ENCODE measurements at regions not wholly inside any gene's neighbourhood (a gene's known extent, or its start where the extent isn't known, plus 50 kb on each side); places are given as distances from the start of the nearest gene placed in this dataset.

DNA sequence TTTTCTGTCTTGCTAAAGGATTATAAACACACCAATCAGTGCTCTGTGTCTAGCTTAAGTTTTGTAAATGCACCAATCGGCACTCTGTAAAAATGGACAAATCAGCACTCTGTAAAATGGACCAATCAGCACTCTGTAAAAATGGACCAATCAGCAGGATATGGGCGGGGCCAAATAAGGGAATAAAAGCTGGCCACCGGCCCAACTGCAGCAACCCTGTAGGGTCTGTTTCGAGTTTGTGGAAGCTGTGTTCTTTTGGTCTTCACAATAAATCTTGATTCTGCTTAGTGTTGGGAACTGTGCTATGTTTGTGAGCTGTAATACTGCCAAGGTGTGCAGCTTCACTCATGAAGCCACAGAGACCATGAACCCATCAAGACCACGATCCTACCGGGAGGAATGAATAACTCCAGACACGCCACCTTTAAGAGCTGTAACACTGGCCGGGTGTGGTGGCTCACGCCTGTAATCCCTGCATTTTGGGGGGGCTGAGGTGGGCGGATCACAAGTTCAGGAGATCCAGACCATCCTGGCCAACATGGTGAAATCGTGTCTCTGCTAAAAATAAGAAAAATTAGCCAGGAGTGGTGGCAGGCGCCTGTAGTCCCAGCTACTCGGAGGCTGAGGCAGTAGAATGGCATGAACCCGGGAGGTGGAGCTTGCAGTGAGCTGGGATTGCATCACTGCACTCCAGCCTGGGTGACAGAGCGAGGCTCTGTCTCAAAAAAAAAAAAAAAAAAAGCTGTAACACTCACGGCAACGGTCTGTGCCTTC lies 133.0 kb upstream of the GDF10 start:
- peak in 1 of 2 experiments; percentile 18 for DNase-seq (ENCODE audit: low read depth in 2 of 2)

DNA sequence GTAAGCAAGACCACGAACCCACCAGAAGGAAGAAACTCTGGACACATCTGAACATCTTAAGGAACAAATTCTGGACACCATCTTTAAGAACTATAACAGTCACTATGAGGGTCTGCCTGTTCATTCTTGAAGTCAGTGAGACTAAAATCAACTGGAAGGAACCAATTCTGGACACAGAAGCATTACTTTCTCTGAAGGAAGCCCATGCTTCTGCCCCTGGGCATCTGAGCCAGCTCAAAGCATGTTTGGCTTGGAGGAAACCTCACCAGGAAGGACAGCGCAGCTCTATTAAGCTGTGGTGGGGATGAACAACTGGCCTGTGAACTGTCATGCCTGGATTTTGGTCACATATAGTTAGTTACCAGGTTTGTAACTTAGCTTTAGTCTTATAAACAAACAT lies 132.4 kb upstream of the GDF10 start:
- no peak for DNase-seq (ENCODE audit: low read depth in 2 of 2)

DNA sequence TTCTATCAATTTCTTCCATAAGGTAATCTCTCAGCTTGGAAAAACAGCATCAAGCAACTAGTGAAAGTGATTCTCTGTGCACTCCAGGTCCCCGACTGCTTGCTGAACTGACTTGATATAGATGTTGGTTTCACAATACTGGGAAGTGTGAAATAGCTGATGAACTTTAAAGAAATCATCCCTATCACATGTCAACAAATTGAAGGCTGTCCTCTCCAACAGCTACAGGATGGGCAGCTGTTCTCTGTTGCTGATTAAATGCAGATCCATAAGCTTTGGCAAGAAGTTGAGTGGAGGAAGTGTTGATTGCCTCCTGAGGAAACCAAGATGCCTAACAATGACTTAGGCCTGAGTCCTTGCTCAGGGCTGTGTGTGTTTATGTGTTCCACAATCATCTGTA lies 130.4 kb upstream of the GDF10 start:
- DNase-seq (ENCODE audit: low read depth in 2 of 2) = peak in 1 of 2 experiments; percentile 32

DNA sequence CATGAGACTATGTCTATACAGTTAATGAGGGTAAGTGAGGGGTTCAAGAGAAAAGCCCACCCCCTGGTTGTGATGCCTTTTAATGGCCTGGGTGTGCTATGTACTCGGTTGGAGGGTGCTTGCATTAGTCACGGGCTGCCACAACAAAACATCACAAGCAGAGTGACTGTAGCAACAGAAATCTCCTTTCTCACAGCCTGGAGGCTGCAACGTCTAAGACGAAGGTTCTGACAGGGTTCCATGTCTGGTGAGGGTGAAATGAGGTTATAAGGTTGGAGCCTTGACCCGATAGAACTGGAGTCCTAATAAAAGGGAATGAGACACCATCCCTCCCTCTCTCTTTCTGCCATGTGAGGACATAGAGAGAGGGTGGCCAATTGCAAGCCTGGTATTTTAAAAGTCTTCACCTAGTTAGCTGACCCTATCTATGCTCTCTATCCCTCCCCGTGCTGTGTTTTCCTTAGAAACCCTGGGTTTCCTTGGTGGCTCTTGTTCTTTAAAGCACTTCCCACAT lies 126.0 kb upstream of the GDF10 start:
- DNase-seq (ENCODE audit: low read depth in 2 of 2) = no peak

DNA sequence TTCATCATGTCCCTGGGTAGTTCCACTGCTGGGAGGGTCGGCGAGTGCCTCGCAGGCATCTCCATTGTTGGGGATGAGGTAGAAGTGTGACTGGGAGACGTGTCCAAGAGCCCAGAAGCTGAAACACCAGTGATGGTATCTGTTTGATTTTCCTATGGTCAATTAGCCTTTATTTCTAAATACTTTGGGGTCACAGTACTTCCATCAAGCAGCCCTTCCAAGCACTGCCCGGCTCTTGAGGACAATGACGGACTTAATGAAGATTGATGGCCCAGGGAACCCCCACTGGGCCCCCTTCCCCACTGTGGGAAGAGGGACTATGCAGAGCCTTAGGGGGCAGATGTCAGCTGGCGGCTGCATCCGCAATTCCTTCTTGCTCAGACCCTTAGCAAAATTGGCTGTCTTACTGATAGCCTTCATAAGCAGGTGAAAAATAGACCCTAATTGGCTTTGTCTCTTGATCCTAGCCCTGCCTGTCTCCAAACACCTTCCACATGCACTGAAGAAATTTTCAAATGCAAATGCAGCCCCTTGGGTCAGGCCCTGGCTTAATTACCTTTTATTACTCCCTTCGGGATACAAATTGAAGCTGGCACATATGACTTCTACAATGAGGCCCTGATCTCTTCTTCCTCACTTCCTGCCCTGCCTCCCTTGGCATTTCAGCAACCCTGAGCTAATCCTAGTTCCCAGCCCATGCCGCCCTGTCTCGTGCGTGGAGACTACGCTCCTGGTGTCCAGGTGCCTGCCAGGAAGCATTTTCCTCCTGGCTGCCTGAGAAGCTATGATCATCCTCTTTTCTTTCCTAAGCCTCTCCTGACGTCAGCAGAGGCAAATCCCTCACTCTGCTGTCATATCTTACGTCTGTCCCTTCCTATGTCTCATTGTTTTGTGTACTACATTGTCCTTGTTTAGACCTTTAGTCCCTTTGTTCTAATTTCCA lies 124.5 kb upstream of the GDF10 start:
- no peak for DNase-seq (ENCODE audit: low read depth in 2 of 2)

DNA sequence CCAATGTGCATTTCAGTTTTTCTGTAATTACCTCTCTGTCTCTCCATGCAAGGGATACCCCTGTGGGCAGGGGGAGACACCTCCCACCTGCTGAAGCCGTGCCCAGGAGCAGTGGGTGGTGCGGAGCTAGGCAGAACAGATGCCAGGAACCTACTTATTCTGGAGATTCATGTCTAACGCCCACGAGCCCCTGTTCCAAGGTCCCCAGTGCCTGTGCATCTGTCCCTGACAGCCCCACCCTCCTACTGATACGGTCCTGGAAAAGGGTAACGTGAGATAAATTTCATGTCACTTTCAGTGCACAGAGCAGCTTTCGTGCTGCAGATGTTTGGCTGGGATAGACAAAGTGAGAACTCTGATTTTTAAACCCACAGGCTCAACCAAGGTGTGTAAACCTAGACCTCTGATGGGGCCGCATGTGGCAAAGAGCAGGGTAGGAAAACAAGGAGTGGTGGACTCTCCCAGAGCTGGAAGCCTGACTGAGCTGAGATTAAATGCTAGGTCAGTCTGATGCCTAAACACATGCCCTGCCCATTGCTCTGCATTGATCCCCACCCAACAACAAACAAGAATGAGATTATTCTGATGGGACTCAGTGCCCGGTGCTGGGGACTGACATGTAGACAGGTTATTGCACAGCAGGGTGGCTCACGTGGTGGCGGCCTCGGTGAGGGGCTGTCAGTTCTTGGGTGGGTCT lies 123.6 kb upstream of the GDF10 start:
- DNase-seq (ENCODE audit: low read depth in 2 of 2) = no peak

DNA sequence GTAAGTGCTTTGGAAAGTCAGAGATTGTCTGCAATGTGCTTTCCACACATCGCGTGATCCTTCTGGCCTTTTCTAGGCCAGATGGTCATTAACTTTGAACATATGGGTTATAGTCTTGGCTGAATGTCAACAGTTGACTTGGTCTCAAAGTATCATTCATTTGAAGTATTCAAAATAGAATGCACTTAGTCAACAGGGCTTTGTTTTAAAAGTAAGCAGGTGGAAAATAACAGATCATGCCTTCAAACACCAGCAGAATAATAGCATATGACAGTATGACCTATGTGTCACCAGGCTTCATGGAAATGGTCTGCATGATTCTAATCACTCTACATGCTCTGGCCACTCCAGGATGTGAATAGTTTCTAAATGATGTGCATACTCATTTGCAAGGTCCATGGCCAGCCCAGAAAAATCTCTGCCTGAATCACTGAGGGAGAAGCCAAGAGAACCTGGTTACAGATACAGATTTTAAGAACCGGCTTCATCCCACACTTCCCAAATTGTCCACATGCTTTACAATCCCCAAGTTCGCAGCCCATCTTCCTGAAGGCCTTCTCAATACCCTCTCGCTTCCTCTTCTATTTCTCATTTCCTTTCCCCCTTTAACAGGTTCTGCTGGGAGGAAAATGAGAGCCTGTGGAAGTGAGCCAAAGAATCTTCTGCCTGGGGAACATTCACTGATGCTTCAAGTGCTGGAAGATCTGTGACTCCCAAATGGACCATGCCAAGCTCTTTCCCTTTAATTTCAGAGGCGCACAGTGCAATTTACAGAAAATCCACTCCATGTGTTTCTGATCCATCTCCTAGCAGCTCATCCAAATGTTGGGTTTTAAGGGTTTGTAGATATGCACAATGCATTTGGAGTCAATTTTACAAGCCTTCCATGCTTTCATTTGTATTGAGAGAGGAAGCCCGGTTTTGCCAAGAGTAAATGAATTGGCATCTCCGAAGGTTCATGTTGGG lies 122.8 kb upstream of the GDF10 start:
- DNase-seq (ENCODE audit: low read depth in 2 of 2) = no peak

DNA sequence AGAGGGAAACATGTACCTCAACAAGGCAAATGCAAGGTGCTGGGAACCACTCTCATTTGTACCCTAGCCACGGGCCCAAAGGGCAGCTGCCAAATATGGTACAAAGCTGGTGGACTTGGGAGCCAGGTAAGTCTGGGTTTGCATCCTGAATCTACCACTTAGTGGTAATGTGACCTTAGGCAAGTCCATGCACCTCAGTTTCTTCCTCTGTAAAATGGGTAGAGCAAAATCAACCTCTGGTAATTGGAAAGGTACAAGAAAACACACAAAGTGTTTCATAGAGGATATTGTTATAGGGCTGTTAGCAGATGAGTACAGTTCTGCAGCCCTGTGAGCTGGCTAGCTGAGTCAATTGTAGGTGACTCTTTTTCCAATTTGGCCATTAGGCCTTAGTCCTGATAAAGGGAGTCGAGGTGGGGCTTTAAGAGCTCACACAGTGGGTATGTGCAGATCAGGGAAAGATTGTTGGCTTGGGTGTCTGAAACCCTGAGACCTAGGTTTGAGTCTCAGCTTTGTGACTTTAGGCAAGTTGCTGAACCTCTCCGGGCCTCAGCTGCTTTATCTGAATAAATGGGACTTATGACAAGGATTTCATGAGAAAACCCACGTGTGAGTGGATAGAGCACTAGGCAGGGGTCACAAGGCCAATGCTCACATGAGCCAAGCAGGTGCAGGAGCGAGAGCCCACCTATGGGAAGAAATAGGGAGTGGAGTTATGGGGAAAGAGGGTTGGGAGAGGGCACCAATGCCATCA lies 121.3 kb upstream of the GDF10 start:
- DNase-seq (ENCODE audit: low read depth in 2 of 2) = no peak

DNA sequence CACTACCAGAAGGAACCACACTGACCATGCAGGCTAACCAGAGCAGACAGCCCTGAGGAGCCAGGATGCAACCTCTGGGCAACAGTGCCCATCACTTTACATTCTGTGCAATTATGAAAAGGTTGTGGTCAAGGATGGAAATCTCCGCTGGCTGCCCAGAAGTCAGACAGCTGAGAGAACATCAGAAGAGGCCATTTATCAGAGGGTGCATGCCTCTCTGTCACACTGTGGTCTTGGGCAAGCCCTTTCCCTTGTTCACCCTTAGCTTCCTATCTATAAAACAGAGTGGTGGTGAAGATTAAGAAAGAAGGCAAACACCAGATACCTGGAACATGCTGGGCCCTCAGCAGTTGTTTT lies 120.7 kb upstream of the GDF10 start:
- DNase-seq (ENCODE audit: low read depth in 2 of 2) = no peak

DNA sequence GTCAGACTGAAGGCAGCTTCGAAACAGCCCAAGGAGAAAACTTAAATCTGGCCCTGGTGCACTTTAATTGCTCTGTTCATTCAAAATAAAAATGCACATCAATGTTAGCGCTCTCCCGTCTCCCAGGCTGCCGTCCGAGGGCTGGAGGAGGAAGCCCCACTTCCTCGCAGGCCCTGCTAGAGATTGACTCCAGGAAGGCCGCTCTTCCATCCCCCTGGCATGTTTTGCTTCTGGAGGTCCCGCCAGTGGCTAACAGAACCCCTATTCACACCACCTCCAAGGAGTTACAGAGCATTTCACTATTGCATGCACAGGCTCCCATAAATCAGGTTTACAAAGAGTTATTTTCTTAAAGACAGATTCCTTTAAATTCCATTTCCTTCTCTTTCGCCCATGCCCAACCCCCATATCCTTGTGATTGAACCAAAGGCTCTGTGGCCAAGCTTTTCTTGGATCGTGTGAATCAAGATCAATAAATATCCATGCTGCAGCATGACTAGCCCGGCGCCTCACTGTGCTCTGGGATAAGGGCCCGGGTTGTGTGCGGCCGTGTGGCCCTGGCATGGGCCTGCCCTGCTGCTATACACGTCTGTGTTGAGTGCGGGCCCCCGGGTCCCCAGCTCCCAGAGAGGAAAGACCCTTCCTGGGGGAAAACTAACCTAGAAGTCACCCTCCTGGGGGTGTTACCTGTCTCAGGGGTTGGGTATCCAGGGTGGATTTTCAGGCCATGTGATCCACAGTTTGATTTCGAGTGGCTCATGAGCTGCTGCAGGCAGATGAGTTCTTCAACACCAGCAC lies 118.7 kb upstream of the GDF10 start:
- no peak for DNase-seq (ENCODE audit: low read depth in 2 of 2)

DNA sequence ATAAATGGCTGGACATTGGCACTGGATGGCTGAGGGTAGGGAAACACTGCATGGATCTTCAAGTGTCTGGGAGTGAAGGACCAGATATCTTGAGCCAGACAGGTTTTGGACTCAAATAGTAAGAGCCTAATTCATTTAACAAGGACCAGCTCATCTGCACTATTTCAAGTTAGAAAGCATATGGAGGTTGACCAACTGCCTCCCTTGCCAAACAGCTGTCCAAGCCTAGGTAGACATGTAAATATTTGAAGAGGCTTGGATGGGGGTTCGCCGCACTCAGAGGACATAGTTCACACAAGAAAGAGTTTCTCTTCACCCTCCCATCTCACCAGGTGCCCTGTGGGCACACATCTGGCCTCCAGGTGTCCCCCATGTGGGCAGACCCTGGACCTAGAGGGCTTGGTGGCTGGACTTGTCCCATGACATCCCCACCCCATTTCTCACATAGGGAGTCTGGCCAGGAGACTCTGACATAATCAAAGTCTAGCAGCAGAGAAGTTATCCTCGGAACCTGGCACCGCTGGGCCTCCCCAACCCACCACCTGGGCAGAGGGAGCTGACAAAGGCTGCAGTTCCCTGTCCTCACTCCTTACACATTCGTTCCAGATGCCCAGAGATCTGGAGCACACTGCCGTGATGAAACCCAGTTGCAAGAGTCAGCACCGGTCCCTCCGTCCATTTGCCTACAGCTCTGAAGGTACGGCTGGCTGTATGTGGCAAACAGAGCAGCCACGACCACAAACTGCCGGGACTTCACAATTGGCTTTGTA lies 116.9 kb upstream of the GDF10 start:
- no peak for DNase-seq (ENCODE audit: low read depth in 2 of 2)

DNA sequence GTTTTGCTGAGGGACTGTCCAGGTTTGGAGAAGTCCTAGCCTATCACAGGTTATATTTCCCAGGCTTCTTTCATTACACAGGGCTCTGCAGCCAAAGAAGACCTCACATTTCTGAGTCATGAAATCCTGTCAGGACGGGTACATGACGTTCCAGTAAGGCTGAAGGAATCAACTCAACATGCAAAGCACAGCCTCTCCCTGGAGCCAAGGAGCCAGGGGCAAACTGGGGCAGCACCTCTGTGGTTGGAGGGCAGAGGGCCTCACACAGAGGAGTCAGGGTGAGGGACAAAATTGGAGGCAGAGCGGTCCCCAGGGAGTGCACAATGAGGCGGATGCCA lies 116.3 kb upstream of the GDF10 start:
- DNase-seq (ENCODE audit: low read depth in 2 of 2) = no peak

DNA sequence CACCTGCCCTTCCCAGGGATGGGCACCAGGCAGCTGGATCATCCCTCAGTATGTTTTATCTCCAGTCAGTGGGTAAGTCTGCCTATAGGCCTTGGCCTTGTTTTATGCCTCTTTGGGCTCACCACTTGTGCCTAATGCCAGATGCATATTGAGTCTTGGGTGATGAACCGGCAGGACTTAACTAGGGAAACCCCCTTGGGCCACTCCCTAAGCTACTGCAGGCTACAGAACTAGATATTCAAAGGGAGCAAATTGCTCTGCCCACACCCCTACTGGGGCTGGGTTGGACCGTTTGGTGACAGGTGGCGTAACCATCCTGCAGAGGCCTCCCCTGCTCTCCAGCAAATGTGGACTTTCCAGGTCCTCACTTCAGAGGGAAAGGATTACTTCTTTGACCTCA lies 115.7 kb upstream of the GDF10 start:
- DNase-seq (ENCODE audit: low read depth in 2 of 2) = no peak

DNA sequence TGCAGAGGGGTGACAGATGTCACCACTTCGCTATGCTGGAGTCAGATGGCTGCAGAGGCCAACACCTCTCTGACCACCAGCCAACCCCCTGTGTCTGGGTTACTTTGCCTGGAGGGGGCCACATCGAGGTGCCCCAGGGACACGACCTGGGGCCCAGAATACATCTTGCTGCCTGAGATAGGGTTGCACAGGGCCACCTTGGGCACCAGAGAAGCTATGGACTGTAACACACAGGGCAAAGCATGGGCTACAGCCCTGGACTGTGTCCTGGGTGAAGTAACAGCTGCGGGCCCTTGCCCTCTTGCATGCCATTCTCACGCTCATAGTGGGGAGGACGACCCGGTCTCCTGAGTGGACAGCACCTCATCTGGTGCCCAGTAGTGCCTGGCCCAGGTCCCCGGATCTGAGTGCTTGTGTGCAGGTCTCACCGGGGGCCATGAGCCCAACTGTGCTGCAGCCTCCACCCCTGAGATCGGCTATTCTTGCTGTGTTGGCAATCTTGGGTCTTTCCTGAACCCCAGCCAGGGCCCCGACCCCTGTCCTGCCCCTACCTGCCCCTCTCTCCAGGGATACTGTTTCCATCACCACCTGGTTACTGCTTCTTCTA lies 115.2 kb upstream of the GDF10 start:
- no peak for DNase-seq (ENCODE audit: low read depth in 2 of 2)

DNA sequence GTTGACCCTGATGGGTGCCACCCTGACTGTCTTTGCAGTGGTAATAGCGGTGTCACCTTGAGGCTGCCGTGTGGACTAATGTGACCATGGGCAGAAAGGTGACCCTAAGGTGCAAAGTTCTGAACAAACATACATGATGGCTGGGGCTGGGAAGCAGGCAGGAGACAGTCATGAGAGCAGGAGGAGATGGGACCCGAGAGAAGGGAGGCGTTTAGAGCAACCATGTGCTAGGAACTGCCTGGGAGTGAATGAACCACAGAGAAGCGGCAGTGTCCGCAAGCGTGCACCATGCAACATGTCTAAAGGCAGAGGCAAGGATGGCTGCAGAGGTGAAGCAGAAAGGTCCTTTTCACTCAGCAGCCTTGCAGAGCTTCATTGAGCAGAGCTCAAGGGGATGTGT lies 113.1 kb upstream of the GDF10 start:
- no peak for DNase-seq (ENCODE audit: low read depth in 2 of 2)

DNA sequence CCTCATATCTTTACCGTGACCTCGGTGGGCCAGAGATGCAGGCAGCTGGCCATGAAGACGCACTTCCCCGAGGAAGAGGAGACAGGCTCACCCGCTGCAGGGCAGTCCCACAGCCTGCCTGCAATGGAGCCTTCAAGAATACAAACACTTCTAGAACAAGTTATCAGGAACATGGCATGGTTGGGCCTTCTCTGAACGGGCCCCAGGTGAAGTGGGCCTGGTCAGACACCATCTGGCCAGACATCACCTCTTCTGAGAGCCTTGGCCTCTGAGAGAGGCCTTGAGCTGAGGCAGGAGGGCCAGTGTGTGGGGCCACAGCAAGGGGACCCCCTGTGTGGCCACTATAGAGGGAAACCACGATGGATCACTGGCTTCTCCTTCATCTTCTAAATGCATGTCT lies 112.4 kb upstream of the GDF10 start:
- DNase-seq (ENCODE audit: low read depth in 2 of 2) = no peak

DNA sequence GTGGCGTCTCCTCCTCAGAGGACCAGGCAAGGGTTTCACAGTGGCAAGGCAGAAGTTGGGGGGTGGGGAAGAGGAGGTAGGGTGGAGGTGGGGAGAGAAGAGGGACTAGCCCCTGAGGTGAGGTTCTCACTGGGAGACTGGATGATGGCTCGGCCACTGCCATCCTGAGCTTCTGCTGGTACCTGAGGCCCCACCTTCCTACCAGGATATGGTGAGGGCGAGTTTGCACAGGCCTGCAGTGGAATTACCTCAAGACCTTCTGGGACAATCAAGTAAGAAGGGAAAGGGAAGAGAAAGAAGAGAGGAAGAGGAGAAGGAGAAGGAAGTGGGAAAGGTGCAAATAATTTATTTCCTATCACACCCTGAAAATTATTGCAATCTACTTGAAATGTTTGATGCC lies 111.8 kb upstream of the GDF10 start:
- DNase-seq (ENCODE audit: low read depth in 2 of 2) = no peak

DNA sequence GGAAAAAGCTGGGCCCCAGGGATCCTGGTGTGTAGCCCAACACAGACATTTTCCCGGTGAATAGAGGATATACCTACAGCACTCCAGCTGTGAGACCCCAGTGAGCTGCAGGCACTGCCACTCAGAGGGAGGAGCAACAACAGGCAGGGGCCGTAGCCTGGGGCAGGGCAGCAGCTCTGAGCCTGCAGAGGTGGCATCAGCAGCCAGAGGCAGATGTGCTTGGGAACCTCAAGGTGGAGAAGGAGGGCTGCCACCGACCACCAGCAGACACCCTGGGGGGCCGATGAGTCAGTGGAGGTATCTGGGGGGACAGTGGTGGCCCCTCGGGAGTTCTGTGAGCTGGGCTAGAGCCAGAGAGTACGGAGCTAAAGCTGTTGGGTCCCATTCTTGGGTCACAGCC lies 110.2 kb upstream of the GDF10 start:
- DNase-seq (ENCODE audit: low read depth in 2 of 2) = no peak
